Fibroblast of lung (primary cell): ENCODE measurements at regions not wholly inside any gene's neighbourhood (a gene's known extent, or its start where the extent isn't known, plus 50 kb on each side); places are given as distances from the start of the nearest gene placed in this dataset.

Experiments used
- DNase-seq, 2 donors: peaks; one replicate each; pipeline versions ENCODE4 v3.0.0 to v3.0.0-alpha.2; 2010; ENCODE audit warnings: low read depth in 2 of 2
- H2AFZ ChIP-seq: 2 replicates; pipeline ENCODE4 v1.5.1; 2012; ENCODE audit warnings: low read length, control low read depth, inconsistent platforms
- H3K27ac ChIP-seq: 2 replicates; pipeline ENCODE4 v1.5.1; 2011; ENCODE audit warnings: low read length, control low read depth; ENCODE audit not compliant: insufficient read depth
- H3K27me3 ChIP-seq: 2 replicates; pipeline ENCODE4 v1.5.1; 2011; ENCODE audit warnings: mild to moderate bottlenecking, low read length; ENCODE audit not compliant: control insufficient read depth, insufficient read depth
- H3K36me3 ChIP-seq: 2 replicates; pipeline ENCODE4 v1.5.1; 2011; ENCODE audit warnings: low read length; ENCODE audit not compliant: control insufficient read depth, insufficient read depth
- H3K4me1 ChIP-seq: 2 replicates; pipeline ENCODE4 v1.5.1; 2011; ENCODE audit warnings: low read length; ENCODE audit not compliant: control insufficient read depth, insufficient read depth; ENCODE audit errors: extremely low read depth
- H3K4me2 ChIP-seq: 2 replicates; pipeline ENCODE4 v1.5.1; 2011; ENCODE audit warnings: low read length, control low read depth; ENCODE audit not compliant: insufficient read depth; ENCODE audit errors: extremely low read depth
- H3K4me3 ChIP-seq, 4 experiments: fragments of 200-600 bp in 1 of 4; sonication (generic) in 1 of 4; replicated peaks in 1 of 4; 2 replicates each; pipeline ENCODE4 v1.5.1; 2011 to 2016; ENCODE audit warnings: low read length in 4 of 4, low read depth in 3 of 4, mild to moderate bottlenecking in 3 of 4, control low read depth in 2 of 4, inconsistent platforms in 1 of 4, mixed read lengths in 1 of 4; ENCODE audit not compliant: insufficient read depth in 1 of 4; ENCODE audit errors: control extremely low read depth in 1 of 4
- H3K79me2 ChIP-seq: 2 replicates; pipeline ENCODE4 v1.5.1; 2012; ENCODE audit warnings: mild to moderate bottlenecking, low read length, inconsistent platforms; ENCODE audit not compliant: control insufficient read depth, insufficient read depth
- H3K9ac ChIP-seq: 2 replicates; pipeline ENCODE4 v1.5.1; 2011; ENCODE audit warnings: mild to moderate bottlenecking, low read length, control low read depth; ENCODE audit not compliant: insufficient read depth
- H3K9me3 ChIP-seq: 2 replicates; pipeline ENCODE4 v1.5.1; 2012; ENCODE audit warnings: low read depth, low read length; ENCODE audit not compliant: control insufficient read depth, insufficient read depth
- H4K20me1 ChIP-seq: 2 replicates; pipeline ENCODE4 v1.5.1; 2011; ENCODE audit warnings: low read length; ENCODE audit not compliant: control insufficient read depth, insufficient read depth; ENCODE audit errors: extremely low read depth
- CTCF ChIP-seq, 2 donors: IDR thresholded peaks in 1 of 2; conservative IDR thresholded peaks in 1 of 2; 1 replicate in 1 of 2; 2 replicates in 1 of 2; pipeline ENCODE4 v1.5.1; 2011 to 2012; ENCODE audit warnings: low read length in 2 of 2, control low read depth in 1 of 2, inconsistent platforms in 1 of 2, low read depth in 1 of 2, mild to moderate bottlenecking in 1 of 2
- EZH2 ChIP-seq: IDR thresholded peaks from 2 replicates; pipeline ENCODE4 v1.5.1; 2012; ENCODE audit warnings: low read length, control low read depth, mild to moderate bottlenecking; ENCODE audit errors: missing control alignments

- Histone ChIP-seq H3K27ac (no peak overlapping the region), H3K9me3 (no peaks in the 10 kb centered on the region), H3K27me3 (no peaks in the 10 kb centered on the region), H3K9ac (no peak overlapping the region), H4K20me1 (no peaks in the 10 kb centered on the region), H3K36me3 (no peaks in the 10 kb centered on the region), H2AFZ (no peak overlapping the region), H3K79me2 (no peaks in the 10 kb centered on the region), H3K4me1 (no peaks in the 10 kb centered on the region), H3K4me2 (no peak overlapping the region), H3K4me3 (no peak overlapping the region)
- peak in 1 of 2 donors; percentile 23 for DNase-seq
- TF ChIP-seq EZH2 = no peak
- no peak for TF ChIP-seq CTCF (conservative IDR thresholded peaks at IDR 0.05 in 1 of 2, IDR thresholded peaks at IDR 0.05 in 1 of 2; ENCODE audit: low read depth in 1 of 2, low read length in 2 of 2)
Measured at GRCh38 chr1:164296172-164296571, 262.8 kb upstream of the PBX1 start.

GRCh38 chr1:164308101-164308500 lies 250.9 kb upstream of the PBX1 start:
- Histone ChIP-seq H3K4me2 (no peak overlapping the region), H3K27me3 (no peaks in the 10 kb centered on the region), H3K27ac (no peak overlapping the region), H3K4me3 (no peak overlapping the region), H2AFZ (no peak overlapping the region), H4K20me1 (no peaks in the 10 kb centered on the region), H3K4me1 (peaks cover 2% of the 10 kb centered on the region), H3K36me3 (no peaks in the 10 kb centered on the region), H3K9me3 (no peaks in the 10 kb centered on the region), H3K9ac (no peak overlapping the region), H3K79me2 (no peaks in the 10 kb centered on the region)
- peak in 1 of 2 donors; percentile 36 for DNase-seq
- no peak for TF ChIP-seq EZH2
- TF ChIP-seq CTCF (conservative IDR thresholded peaks at IDR 0.05 in 1 of 2, IDR thresholded peaks at IDR 0.05 in 1 of 2; ENCODE audit: low read depth in 1 of 2, low read length in 2 of 2) = no peak

- Histone ChIP-seq H2AFZ (no peak overlapping the region), H3K27ac (no peak overlapping the region), H3K9me3 (no peaks in the 10 kb centered on the region), H3K4me3 (no peak overlapping the region), H3K27me3 (no peaks in the 10 kb centered on the region), H3K36me3 (no peaks in the 10 kb centered on the region), H3K9ac (no peak overlapping the region), H3K4me2 (no peak overlapping the region), H3K4me1 (peaks cover 2% of the 10 kb centered on the region), H4K20me1 (no peaks in the 10 kb centered on the region), H3K79me2 (no peaks in the 10 kb centered on the region)
- TF ChIP-seq EZH2 (no peak), CTCF (conservative IDR thresholded peaks at IDR 0.05 in 1 of 2, IDR thresholded peaks at IDR 0.05 in 1 of 2; ENCODE audit: low read depth in 1 of 2, low read length in 2 of 2) (no peak)
- DNase-seq = peak; percentile 10 to 78
Measured at GRCh38 chr1:164310166-164310565, 248.8 kb upstream of the PBX1 start.
